ENCODE measurements at regions not wholly inside any gene's neighbourhood (a gene's known extent, or its start where the extent isn't known, plus 50 kb on each side); places are given as distances from the start of the nearest gene placed in this dataset.

- TF ChIP-seq CTCF (IDR thresholded peaks at IDR 0.05) = no peak
- no peak for TF ChIP-seq POLR2AphosphoS5 (IDR thresholded peaks at IDR 0.05)
- no peak for TF ChIP-seq POLR2A (IDR thresholded peaks at IDR 0.05)
Measured at GRCh38 chr20:40843251-40843650, 154.2 kb upstream of the MAFB start.
